Amniotic stem cell (primary cell): ENCODE measurements at regions not wholly inside any gene's neighbourhood (a gene's known extent, or its start where the extent isn't known, plus 50 kb on each side); places are given as distances from the start of the nearest gene placed in this dataset.
A peak's percentile ranks its signal among the peaks of the same experiment; 100 is the strongest.

Experiments
- DNase-seq: peaks from one replicate; lab custom pipeline; 2025; lab: John Stamatoyannopoulos, UW

DNA sequence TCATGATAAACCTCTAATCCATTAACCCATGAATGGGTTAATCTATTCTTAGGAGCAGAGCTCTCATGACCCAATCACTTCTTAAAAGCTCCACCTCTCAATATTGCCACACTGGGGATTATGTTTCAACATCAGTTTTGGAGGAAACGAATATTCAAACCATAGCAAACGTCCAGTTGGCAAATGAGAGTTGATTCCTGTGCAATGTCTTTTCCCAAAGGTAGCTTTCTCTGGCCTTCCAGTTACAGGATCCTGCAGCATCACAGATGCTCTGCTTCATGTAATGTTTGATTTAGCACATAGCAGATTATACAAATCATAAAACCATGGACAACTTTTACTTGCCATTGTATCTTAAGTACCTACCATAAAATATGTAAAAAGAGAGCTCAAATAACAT, 481.0 kb downstream of the TNS1 start:
- no peak for DNase-seq

DNA sequence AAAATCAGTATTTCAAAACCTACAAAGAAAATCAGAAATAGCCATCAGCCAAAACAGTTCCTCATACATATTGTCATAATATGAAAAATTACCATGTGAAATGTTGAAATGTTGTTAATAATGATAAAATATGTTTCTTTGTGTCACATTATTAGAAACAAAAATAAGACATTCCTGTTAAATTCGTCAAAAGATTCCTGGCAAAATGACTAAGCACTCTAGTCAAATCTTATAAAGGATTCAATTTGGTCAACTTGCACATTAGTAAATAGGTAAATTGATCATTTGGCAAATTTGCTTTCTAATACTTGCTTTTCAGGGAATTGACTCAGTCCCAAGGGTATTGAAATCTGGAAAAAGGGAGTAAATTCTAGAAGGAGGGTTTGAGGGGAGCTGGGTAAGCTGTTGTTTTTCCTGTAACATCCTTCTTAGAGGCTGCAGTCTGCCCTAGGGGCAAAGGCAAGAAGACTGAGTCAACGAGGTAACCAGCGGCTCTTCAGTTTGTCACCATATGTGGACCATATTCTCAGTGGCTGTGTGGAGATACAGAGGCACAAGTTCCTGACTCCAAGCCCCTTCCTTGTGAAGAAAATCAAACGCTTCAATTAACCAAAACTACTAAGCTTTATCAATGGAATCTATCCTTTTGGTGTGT, 482.3 kb downstream of the TNS1 start:
- peak; percentile 4 for DNase-seq

DNA sequence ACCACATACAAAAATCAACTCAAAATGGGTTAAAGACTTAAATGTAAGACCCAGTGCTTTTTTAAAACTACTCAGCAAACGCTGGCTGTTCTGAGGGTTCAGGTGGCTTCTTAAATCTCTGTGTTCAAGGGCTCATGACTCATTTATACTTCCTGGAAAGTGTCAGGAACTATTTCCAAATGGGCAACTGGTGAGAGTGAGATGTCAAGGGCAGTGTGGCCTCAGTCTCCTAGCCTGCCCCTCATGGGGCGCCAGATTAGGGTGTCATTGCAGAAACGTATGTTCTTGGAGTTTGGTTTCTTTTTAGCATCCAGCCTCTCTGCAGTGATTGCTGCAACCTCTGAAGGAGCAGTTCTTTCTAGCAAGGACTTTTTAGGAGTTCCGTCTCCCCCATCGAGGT, 485.4 kb downstream of the TNS1 start:
- no peak for DNase-seq

DNA sequence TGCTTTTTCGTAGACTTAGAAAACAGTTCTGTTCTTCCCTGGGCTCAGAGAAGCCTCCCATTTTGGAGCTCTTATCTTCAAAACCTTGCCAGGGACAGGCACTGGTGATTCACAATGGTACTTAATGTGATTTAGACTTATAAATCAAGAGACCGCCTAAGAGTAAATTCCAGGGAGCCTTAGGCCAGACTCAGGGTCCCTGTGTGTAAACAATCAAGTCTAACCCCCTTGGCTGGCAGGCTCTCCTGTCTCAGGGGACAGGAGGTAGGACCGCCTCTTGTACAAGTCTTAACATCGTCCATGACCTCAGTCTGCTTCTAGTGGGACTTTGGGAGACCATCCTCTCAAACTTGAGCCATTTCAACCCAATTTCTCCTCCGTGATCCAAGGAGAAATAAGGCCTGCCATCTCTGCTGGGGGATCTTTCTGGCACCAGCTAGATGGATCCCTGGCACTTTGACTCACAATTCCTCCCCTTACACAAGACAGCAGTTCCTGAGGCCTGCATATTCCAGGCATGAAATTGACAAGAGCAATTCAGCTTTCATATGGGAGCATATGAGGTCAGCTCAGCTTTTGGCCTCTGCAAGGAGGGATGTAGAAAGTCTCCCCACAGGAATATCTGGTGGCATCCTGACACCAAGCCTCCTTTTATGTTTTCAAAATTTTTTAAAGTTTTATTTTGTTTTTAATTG, 487.0 kb downstream of the TNS1 start:
- DNase-seq: no peak

DNA sequence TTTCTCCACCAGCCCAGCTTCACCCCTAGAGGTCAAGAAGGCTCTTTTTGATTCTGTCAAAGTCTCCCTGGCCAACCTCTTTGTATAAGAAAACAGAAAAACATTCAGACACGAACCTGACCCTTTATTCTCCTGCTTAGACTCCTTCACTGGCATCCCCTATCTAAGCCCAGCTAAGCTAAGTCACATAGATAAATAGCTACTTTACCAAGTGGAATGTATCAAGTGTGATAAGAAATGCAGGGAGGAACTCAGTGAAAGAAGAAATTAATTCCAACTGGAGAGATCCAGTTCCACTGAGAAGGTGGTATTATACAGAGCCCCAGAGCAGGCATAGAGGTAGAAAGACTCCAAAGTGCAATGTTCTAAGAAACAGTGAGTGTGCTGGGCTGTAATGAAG, 489.5 kb downstream of the TNS1 start:
- no peak for DNase-seq

DNA sequence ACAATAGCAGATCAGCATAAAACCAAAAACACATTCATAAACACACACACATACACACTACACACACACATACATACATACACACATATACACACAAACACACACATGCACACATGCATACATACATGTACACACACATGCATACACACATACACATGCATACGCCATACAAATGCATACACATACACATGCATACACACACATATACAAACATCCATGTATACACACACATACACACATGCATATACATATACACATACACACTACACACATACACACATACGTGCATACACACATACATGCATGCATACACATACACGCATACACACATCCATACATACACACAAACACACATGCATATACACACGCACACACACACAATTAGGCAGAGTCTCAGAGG, 490.1 kb downstream of the TNS1 start:
- DNase-seq: no peak

DNA sequence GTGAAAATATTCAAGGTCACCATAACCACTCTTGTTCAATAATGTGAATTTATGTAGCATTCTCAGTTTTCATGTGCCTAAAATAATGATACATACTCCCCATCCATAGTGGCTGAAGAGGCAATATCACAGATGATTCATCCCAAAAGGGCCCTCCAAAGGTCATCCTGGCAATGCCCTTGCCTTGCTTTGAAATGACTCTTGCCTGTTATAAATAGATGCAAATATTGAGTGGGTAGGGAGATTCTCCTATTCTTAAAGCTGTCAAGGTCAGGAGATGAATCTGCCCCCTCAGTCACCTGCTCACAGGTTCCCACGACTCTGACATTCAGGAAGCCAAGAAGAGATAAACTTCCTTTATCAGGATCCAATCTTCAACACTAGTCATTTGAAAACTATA, 490.5 kb downstream of the TNS1 start:
- DNase-seq: no peak

DNA sequence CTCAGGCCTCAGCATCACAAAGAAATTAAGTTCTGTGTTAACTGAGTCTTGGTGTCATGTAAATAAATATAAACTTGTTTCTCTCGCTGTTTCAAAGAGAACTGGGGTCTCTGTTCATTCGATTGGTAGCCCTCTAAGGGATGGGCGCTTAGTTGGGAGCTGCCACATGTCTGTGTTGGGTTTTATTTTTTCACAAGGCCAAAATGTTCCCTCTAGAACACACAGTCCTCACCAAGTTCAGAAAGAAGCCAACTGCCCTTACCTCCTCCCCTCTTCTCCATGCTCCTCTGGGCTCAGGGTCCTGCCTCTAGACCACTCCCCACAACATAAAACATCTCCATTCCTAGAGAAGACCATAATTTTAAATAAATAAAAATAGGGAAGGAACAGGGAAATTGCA, 490.9 kb downstream of the TNS1 start:
- DNase-seq: no peak

DNA sequence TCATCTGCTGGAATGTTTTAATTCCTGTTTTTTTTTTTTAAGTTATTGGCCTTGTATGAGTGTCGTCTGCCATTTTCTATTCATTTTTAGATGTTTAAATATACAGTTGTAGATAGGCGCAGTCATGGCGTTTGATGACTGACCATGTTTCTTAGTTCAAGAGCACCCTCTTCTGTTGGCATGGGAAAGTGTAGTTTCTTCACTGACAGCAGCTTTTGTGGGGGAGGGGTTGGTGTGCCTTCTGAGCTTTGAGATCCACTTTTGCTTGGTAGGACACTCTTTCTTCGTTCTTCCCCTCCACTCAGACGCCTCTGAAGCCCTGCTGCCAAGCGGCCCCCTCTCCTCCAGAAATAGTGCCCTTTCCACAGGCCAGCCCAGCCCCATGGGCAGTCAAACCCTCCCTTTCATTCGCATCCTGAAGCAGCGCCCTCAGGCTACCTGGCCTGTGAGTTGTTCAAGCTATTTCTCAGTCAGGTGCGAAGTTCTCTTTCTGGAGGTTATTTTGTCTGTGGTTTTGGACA, 492.0 kb downstream of the TNS1 start:
- DNase-seq: peak; percentile 76

DNA sequence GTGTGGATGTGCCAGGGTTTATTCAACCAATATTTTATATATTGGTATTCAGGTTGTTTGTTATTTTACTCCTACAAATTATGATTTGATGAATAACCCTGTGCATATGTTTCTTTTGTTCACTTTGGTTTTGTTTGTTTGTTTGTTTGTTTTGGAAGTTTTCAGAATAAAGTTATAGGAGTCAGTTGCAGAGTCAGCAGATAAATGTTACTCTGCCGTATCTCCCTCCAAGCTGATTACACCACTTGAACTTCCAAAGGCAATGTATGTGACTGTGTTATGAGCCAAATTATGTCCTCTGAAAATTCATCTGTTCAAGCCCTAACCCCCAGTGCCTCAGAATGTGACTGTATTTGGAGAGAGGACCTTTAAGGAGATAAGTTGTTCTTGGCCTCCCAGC, 497.5 kb downstream of the TNS1 start:
- no peak for DNase-seq

DNA sequence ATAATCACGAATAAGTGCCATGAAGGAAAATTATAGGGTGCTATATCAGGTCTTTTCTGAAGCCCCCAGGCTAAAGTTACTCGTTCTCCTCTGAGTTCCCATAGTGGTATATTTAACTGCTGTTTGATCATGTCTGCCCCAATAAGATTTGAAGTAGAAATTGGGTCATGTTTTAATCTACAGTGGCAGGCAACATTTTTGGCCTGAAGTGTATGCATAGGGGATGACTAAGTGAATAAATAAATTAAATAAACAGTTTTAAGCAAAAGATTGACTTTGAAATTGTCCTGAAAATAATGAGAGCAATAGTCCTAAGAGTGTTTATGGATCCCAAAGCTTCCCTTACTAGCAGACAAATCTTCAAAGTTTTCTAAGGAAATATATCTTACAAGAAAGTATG, 500.9 kb downstream of the TNS1 start:
- DNase-seq: no peak

DNA sequence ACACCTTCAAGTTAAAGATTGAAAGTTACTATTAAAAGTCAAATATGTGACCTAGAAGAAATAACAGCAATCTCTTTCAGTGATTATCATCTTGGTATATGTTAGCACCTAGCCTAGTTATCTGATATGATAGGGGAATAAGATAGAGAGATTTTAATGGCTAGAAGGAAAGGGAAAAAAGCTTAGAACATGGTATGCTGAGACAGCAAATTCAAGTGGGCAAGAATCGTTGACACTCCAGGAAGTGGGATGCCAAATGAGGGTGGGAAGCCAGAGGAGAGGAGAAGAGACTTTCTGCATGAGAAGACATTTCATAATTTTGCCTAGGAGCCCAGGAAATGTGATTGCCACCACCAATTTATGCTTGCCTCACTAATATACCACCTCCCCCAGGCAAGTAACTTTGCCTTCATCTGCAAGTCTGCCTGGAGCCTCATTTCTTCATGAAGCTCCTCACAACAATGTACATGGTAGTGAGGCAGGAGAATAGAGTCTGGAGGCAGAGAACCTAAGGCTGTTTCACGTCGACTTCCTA, 504.9 kb downstream of the TNS1 start:
- DNase-seq: no peak

DNA sequence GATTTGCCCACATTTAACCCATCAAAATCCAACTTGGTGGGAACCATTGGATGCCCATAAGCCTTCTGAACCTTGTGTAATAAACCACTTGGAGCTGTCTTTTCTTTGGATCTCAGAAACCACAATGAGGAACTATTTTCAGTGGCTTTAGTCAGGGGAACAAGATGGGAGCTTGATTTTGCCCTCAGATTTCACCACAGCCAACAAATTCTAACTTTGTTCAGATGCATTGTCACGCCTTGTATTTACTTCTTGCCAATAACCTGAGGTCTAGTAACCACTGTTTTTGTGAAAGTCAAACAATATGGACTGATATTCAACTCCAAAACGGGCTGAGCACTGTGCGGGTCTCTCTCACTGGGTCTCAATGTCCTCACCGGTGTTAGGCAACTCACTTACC, 508.2 kb downstream of the TNS1 start:
- no peak for DNase-seq

DNA sequence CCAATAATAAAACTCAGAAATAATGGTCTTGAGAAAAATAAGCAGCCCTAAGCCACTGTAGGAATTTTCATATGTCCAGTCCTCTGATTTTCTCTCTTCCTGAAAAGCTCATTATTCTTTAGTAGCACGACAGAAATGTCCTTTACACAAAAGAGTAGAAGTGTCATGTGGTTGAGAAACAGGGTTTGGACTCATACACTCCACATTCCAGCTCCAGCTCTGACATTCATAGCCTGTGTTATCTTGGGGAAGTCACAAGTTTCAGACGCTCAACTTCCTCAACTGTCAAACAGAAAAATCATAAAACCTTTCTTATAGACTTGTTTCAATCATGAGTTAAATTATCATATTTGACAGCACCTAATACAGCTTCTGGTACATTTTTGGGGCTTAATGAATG, 511.5 kb downstream of the TNS1 start:
- no peak for DNase-seq

DNA sequence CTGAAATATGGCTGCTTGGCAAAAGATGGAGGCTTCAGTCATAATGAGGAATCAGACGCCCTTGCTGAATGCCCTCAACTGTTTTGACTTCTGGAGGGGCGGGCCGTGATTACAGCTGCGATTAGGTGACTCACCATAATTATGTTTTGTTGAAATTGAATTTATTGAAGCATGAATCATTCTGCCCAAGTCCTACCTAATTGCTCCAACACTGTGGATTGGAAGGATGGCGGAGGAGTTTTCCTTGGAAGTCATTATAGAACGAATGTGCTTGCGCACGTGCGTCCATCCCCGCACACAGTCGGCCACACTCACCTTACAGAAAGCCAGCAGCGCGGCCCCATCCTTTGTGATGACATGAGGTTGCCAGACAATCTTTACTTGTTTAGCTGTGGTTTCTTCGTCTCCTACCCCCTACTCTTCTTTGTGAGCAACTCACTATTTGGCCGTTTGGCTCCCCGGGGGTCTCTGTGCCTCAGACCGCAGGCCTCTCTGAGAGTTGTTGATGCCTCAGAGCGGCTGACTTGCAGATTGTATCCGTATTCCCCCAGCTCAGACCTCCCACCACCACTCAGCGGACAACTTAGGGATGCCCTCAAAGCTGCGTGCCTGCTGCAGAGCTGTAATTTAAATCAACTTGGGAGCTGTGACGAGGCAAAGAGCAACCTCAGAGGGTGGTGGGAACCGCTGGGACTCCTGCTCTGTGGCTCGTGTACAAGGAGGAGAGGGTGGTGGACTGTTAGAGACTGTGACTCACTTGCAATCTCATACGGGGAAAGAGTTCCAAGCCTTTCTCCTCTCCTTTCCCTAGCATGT, 513.4 kb downstream of the TNS1 start:
- peak; percentile 11 for DNase-seq

DNA sequence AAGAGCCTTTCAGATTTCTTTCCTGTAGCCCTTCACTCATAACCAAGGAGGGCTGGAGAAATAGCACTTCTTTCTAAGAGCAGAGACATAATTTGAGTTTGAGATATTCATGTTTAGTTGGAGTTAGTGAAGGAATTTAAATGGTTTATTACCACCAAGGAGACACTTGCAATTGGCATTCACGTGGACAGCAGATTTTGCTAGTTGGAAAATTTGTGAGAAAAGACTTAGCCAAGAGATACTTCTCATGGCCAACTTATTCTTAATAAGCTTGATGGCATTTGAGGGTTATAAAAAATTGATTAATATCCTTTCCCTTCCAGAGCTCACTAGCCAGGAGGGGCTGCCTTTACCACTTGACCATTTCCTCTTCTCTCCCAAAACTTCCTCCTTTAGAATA, 518.7 kb downstream of the TNS1 start:
- DNase-seq: no peak

DNA sequence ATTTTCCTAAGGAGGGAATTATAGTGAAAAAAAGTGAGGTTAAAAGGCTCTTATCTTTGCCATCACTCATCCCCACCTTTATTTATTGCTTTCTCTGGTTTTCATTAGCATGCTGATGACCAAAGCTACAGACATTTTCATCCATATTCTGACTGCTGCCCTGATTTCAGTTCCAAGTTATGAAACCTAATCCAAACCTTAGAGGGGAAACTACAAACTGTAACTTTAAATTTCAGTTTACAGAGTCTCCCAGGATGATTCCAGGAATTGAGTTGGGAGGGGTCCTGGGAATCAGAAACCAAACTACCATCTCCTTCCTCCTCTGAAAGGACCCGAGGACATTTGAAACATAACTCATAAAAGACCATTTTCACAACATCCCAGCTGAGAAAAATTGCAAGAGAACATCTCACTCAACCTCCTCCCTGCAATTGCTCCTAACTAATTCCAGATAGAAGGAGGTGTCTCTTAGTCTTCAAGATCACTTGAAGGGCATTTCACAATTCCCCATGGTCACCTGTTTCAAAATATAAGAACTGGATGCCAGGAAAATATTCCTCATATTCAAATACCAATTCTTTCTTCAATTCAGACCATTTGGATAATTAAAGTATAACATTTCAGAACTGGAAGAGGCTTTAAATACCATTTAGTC, 520.6 kb downstream of the TNS1 start:
- no peak for DNase-seq

DNA sequence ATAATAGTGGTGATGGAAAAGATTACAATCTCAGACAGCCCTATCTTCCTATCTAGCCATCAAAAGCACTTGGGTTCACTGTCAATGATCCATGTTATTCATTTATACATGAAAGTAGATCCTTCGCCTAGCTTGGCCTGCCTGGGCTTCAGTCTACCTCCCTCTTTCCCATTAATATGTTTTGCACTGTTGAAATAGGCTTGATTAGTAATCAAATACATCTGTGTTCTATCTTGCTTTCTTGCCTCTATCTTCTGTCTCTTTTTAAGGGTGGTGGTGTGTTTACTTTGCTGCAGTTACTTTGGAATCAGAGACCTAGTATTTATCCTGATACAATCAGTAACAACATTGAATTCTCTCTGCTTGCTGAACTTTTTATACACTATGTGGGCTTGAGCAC, 521.2 kb downstream of the TNS1 start:
- no peak for DNase-seq

DNA sequence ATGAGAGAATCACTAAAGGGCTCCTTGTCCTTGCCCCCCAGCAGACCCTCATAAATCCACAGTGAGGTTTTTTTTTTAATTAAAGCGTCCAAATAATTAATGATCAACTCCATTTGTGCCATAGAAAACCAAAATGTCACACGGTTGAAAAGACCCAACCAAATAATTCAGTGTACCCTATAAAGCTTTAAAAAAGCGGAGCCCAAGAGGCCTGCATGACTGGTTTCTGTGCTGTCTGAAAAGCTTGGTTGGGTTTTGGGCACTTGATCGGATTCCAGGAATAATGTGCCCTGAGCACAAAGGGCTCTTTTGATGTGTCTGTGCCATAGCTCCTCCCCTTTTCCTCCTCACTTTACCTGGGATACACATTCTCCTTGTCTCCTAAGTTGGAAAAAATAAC, 523.2 kb downstream of the TNS1 start:
- DNase-seq: no peak

DNA sequence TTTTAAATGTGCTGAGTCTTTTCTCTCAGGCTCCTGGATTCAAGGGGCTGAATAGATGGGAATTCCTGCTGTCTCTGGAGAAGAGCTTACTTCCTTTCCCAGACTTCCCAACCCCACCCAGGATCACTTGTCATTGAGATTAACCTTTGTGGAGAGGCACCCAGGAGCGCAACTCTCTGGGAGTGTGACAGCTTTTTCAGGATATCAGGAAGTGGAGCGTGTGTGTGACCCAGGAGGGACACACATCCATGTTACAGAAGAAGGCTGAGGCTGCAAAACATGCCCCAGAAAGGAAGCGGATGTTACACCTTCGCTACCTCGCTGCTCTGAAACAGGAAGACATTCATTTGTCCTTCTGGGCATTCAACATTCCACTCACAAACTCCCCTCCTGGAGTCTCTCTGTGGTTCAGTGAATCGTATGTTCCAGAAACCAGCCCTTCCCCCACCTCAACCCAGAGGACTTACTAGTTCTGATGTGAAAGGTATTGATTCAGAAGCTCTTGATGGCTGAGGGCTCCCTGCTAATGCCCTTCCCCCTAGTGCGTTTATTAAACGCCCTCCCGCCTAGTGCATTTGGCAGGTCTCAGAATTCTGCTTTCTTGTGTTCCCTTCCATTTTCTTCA, 523.9 kb downstream of the TNS1 start:
- no peak for DNase-seq

DNA sequence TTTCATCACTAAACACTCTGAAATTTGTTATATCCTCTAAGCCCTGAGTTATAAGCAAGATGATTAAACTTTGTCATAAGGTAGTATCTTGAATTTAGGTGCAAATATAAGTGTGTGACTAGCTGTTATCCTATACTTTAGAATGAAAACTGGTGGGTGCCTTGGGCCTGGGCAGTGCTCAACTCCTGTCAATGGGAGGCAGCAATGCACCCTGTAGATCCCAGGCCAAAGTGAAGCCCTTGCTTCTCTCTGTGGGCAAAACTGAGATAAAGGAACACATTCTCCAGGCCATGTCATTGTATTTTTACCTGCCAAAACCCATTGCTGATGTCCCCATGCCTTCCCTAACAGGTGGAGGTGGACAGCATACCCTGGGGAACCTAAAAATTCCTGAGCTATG, 525.2 kb downstream of the TNS1 start:
- DNase-seq: no peak

DNA sequence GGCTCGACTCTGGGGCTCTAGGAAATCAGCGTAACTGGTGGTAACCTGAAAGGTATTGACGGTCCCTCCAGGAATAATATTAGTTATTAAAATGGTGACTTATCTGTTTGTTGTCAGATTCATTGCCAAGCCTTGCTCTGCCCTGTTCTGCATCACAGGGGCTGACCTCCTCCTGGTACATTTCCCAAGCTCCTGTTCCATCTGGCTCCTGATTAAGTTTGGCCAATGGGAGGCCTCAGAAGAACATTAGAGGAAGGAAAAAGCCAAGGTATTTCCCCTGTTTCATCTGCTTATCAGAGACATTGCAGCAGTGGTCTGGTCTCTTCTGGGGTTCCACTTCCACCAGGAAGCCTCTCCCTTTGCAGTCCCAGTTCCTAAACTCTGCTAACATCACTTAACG, 527.0 kb downstream of the TNS1 start:
- DNase-seq: no peak
